NT2/D1 (cell line): ENCODE measurements at regions not wholly inside any gene's neighbourhood (a gene's known extent, or its start where the extent isn't known, plus 50 kb on each side); places are given as distances from the start of the nearest gene placed in this dataset.

Source experiments
- SUZ12 ChIP-seq: IDR thresholded peaks from 2 replicates; pipeline ENCODE4 v1.6.1; 2011; ENCODE audit not compliant: insufficient read length, insufficient read depth; ENCODE audit errors: extremely low read depth
- YY1 ChIP-seq: IDR thresholded peaks from 2 replicates; pipeline ENCODE4 v1.6.1; 2011; ENCODE audit not compliant: insufficient read length, insufficient read depth
- ZNF274 ChIP-seq: IDR thresholded peaks from 2 replicates; pipeline ENCODE4 v1.6.1; 2011; ENCODE audit warnings: mild to moderate bottlenecking, low read depth, low read length

DNA sequence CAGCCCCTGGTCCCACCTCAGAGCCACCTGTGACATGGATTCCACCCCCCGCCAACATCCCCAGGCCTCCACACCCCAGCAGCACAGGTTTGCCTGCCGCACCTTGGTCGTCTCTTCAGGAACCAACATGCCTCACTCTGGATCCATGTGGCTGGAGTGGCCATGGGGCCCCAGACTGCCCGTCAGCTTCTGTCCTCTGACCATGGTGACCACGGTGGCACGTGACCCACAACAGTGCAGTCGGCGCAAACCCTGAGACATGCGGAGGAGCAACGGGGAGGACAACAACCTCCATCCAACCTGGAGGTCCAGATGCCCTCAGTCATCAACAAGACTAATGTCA, 85.6 kb downstream of the ANKRD60 start:
- TF ChIP-seq YY1 (no peak), ZNF274 (no peak), SUZ12 (no peak)
